ENCODE measurements at regions not wholly inside any gene's neighbourhood (a gene's known extent, or its start where the extent isn't known, plus 50 kb on each side); places are given as distances from the start of the nearest gene placed in this dataset.

DNA sequence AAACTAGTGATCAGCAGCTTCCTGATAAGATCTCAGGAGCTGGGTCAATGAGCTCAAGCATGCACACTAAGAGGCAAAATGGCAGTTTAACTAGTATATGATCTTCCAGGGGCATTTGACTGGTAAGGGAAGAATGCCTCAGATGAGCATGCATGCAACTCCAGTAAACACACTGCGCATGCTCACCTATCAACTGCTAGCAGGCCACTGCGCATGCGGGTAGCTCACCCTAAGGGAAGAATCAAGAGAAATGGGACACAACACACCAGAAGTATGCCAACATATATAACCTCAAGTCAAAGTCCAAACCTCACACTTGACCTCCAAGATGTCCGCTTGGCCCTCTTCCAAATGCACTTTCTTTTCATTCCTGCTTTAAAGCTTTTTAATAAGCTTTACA is 1004.0 kb downstream of the ADGRL3 start:
- WGBS (ENCODE audit: low lambda C conversion rate) = 77% methylated on average over 4 of the region's 4 CpGs
- H3K9me3 ChIP-seq = no peaks in the 10 kb centered on the region
- no peak for DNase-seq
- H3K27me3 ChIP-seq (ENCODE audit: insufficient read depth) = no peaks in the 10 kb centered on the region
- no peaks in the 10 kb centered on the region for H3K79me2 ChIP-seq (ENCODE audit: insufficient read depth)
- H3K27ac ChIP-seq (ENCODE audit: low read depth in 2 of 2, low read length in 1 of 2) = no peak overlapping the region
- H2AFZ ChIP-seq (ENCODE audit: low read depth) = no peak overlapping the region
- H3K36me3 ChIP-seq (replicated peaks in 1 of 2; ENCODE audit: control insufficient read depth in 1 of 2, insufficient read depth in 2 of 2, low read length in 1 of 2) = no peaks in the 10 kb centered on the region
- no peak overlapping the region for H3K9ac ChIP-seq
- TF ChIP-seq NRF1 (IDR thresholded peaks at IDR 0.05; ENCODE audit: low read depth, low read length) = no peak
- TF ChIP-seq IRF3 (IDR thresholded peaks at IDR 0.05; ENCODE audit: low read depth, low read length) = no peak
- no peak for TF ChIP-seq PBX3 (IDR thresholded peaks at IDR 0.05)
- TF ChIP-seq RAD21 (IDR thresholded peaks at IDR 0.05; ENCODE audit: low read length) = no peak
- TF ChIP-seq, protein P1, sequence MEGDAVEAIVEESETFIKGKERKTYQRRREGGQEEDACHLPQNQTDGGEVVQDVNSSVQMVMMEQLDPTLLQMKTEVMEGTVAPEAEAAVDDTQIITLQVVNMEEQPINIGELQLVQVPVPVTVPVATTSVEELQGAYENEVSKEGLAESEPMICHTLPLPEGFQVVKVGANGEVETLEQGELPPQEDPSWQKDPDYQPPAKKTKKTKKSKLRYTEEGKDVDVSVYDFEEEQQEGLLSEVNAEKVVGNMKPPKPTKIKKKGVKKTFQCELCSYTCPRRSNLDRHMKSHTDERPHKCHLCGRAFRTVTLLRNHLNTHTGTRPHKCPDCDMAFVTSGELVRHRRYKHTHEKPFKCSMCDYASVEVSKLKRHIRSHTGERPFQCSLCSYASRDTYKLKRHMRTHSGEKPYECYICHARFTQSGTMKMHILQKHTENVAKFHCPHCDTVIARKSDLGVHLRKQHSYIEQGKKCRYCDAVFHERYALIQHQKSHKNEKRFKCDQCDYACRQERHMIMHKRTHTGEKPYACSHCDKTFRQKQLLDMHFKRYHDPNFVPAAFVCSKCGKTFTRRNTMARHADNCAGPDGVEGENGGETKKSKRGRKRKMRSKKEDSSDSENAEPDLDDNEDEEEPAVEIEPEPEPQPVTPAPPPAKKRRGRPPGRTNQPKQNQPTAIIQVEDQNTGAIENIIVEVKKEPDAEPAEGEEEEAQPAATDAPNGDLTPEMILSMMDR (IDR thresholded peaks at IDR 0.05) = no peak
- TF ChIP-seq RXRA (IDR thresholded peaks at IDR 0.05; ENCODE audit: borderline replicate concordance, low read depth) = no peak
- no peak for TF ChIP-seq FOXJ3 (CRISPR knock-in tag; IDR thresholded peaks at IDR 0.05)
- TF ChIP-seq, protein P2, sequence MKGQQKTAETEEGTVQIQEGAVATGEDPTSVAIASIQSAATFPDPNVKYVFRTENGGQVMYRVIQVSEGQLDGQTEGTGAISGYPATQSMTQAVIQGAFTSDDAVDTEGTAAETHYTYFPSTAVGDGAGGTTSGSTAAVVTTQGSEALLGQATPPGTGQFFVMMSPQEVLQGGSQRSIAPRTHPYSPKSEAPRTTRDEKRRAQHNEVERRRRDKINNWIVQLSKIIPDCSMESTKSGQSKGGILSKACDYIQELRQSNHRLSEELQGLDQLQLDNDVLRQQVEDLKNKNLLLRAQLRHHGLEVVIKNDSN (IDR thresholded peaks at IDR 0.05; ENCODE audit: borderline replicate concordance, low read depth) = no peak
- TF ChIP-seq EZH2phosphoT487 (IDR thresholded peaks at IDR 0.05; ENCODE audit: borderline replicate concordance, low read depth) = no peak
- TF ChIP-seq TAF1 (IDR thresholded peaks at IDR 0.05; ENCODE audit: borderline replicate concordance, low read depth, low read length) = no peak
- H3K4me3 ChIP-seq (ENCODE audit: low read depth in 2 of 2, low read length in 1 of 2) = no peak overlapping the region
- H3K4me1 ChIP-seq (ENCODE audit: control insufficient read depth in 1 of 2, insufficient read depth in 2 of 2, low read depth in 1 of 2, low read length in 1 of 2) = no peaks in the 10 kb centered on the region
- no peaks in the 10 kb centered on the region for H3K9me2 ChIP-seq
- POLR2A ChIA-PET = no interaction called here
- CTCF ChIA-PET = no interaction called here
- H3F3A ChIP-seq (replicated peaks; ENCODE audit: insufficient read depth) = no peaks in the 10 kb centered on the region
- H4K20me1 ChIP-seq (ENCODE audit: insufficient read depth) = no peaks in the 10 kb centered on the region
- no peak overlapping the region for H3K4me2 ChIP-seq

DNA sequence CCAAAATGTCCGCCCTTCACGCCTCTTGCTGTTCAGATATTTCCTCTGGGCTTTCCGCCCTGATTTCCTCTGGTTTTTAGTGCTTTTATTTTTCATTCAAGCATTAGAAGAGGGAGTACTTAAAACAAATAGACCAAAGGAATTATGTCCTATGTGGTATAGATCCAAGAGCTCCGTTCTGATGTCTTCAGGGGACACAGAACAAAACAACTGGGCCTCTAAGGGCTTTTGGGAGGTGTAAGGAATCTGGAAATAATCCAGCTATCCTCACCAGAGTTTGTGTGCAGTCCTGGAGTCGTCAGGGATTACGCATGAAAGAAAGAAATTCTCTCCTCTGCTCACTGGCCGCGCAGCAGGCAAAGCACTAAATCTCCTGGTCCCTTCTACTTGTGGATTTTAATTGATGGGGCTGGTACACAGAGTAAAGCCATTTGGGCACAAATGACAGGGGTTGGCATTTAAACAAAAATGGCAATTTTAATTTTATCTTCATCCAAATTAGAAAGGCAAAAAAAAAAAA is 999.2 kb downstream of the ADGRL3 start:
- no peaks in the 10 kb centered on the region for H3K27me3 ChIP-seq (ENCODE audit: insufficient read depth)
- POLR2A ChIA-PET = no interaction called here
- TF ChIP-seq TEAD4 (IDR thresholded peaks at IDR 0.05; ENCODE audit: borderline replicate concordance, insufficient read depth) (no peak), SMC3 (IDR thresholded peaks at IDR 0.05; ENCODE audit: low read depth, low read length) (no peak), TAF1 (IDR thresholded peaks at IDR 0.05; ENCODE audit: borderline replicate concordance, low read depth, low read length) (no peak), POLR2AphosphoS5 (IDR thresholded peaks at IDR 0.05; ENCODE audit: low read depth, low read length) (no peak), GATA2 (CRISPR knock-in tag; IDR thresholded peaks at IDR 0.05) (no peak), TCF12 (IDR thresholded peaks at IDR 0.05) (no peak), MXI1 (IDR thresholded peaks at IDR 0.05; ENCODE audit: low read depth, low read length) (no peak), FOSL2 (IDR thresholded peaks at IDR 0.05; ENCODE audit: borderline replicate concordance, low read depth) (no peak), NRF1 (IDR thresholded peaks at IDR 0.05; ENCODE audit: low read depth, low read length) (no peak), NFIC (IDR thresholded peaks at IDR 0.05; ENCODE audit: borderline replicate concordance) (no peak), PBX3 (IDR thresholded peaks at IDR 0.05) (no peak)

More for the DNA sequence above, 999.2 kb downstream of the ADGRL3 start:
- Histone ChIP-seq H3K4me1 (ENCODE audit: control insufficient read depth in 1 of 2, insufficient read depth in 2 of 2, low read depth in 1 of 2, low read length in 1 of 2) (no peaks in the 10 kb centered on the region), H3K4me3 (ENCODE audit: low read depth in 2 of 2, low read length in 1 of 2) (no peak overlapping the region), H3K79me2 (ENCODE audit: insufficient read depth) (no peaks in the 10 kb centered on the region), H3K4me2 (no peak overlapping the region), H3K9me2 (no peaks in the 10 kb centered on the region), H3K36me3 (replicated peaks in 1 of 2; ENCODE audit: control insufficient read depth in 1 of 2, insufficient read depth in 2 of 2, low read length in 1 of 2) (no peaks in the 10 kb centered on the region), H3K27ac (ENCODE audit: low read depth in 2 of 2, low read length in 1 of 2) (no peak overlapping the region), H3F3A (replicated peaks; ENCODE audit: insufficient read depth) (no peaks in the 10 kb centered on the region), H2AFZ (ENCODE audit: low read depth) (no peak overlapping the region), H3K9ac (no peak overlapping the region), H3K9me3 (no peaks in the 10 kb centered on the region), H4K20me1 (ENCODE audit: insufficient read depth) (no peaks in the 10 kb centered on the region)
- CTCF ChIA-PET = interaction anchor here (1.1 to 1.4 kb wide), 2 partner anchors 29 to 42 kb away, joined by 3 to 4 read pairs; no protein-coding TSS in a partner anchor
- no peak for DNase-seq
- 73% methylated on average over 8 of the region's 8 CpGs for WGBS (ENCODE audit: low lambda C conversion rate)
